ENCODE measurements at regions not wholly inside any gene's neighbourhood (a gene's known extent, or its start where the extent isn't known, plus 50 kb on each side); places are given as distances from the start of the nearest gene placed in this dataset.

- TF ChIP-seq CTCF (IDR thresholded peaks at IDR 0.05) (no peak), POLR2A (IDR thresholded peaks at IDR 0.05) (no peak)
Measured at GRCh38 chr13:39910041-39910440, 254.6 kb downstream of the COG6 start.

Measured in right lobe of liver (tissue), 4 donors.